ENCODE measurements at regions not wholly inside any gene's neighbourhood (a gene's known extent, or its start where the extent isn't known, plus 50 kb on each side); places are given as distances from the start of the nearest gene placed in this dataset.

DNA sequence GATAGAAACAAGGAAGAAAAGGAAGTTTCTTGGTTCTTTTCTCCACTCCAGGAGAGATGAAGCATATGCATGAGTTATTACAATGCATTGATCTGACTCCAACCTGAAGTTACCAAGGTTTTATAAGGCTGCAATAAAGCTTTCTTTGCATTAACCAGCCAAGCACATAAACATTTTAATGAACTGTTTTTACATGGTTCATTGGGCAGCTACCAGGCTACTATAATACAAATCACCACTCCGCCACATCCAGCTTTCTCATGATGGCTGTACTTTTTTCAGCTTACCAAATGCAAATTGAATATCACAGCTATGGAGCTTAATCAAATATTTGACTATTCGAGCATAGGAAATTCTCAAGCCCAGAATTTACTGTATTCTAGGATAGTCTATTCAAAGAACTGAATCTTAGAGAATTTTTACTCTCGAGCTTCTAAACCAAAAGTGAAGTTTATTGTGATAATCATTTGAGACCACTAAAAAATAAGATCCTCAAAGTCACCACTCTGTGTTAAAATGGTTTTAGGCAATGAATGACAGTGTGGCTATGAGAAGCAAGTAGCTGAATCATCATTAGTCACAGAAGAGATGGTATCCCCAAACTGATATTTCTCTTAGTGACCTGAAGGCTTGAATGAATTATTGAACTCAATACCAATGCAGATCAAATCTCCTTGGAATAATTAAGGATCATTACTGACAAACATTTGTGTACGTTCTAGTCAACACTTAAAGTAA lies 58.6 kb upstream of the ZNF281 start:
- Histone ChIP-seq H3K4me1 (no peaks in the 10 kb centered on the region), H3K27ac (no peak overlapping the region), H3K9me3 (no peaks in the 10 kb centered on the region), H3K4me3 (no peak overlapping the region), H3K27me3 (peaks cover 0 to 3% (median 0%) of the 10 kb centered on the region in 3 donors), H3K36me3 (no peaks in the 10 kb centered on the region)
- intact Hi-C loops (cut with DNase I; ENCODE audit: low total_unique reads): no loop called here
- TF ChIP-seq CTCF (IDR thresholded peaks at IDR 0.05 in 4 of 5, conservative IDR thresholded peaks at IDR 0.05 in 1 of 5): no peak
- no peak for TF ChIP-seq POLR2A (IDR thresholded peaks at IDR 0.05)
- in situ Hi-C loops (cut with MboI; ENCODE audit: low sequenced_read_pairs in 4 of 4): no loop called here
- no peak for ATAC-seq
- DNase-seq: no peak

DNA sequence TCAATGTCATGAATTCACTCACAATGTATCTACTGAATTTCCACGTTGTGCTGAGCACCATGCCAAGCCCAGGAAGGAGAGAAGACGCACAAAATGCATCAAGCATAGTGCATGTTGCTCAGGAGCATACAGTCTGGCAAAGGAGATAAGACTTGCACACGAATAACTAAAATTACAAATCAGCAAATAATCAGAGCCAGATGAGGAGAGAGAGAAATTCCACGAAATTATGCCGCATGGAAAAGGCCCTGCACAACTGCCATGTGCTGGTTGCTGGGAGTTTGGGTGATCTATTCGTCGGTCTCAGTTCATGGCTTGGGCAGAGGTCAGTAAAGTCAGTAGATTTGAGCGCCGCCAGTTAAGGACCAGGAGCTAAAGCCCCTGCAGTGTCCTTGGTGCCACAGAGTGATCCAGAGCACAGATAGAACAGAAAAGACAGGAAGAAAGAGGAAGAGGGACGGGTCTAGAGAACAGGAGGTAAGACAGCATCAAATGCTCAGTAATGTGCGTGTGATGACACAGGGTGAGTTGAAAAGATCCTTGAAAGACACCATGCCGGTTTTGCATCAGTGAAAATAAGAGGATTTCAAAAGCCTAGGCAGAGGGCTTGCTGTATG lies 55.1 kb upstream of the ZNF281 start:
- DNase-seq: no peak
- TF ChIP-seq CTCF (IDR thresholded peaks at IDR 0.05 in 4 of 5, conservative IDR thresholded peaks at IDR 0.05 in 1 of 5) (no peak), POLR2A (IDR thresholded peaks at IDR 0.05) (no peak)
- no peaks in the 10 kb centered on the region for H3K4me1 ChIP-seq
- intact Hi-C loops (cut with DNase I; ENCODE audit: low total_unique reads): no loop called here
- no peaks in the 10 kb centered on the region for H3K9me3 ChIP-seq
- in situ Hi-C loops (cut with MboI; ENCODE audit: low sequenced_read_pairs in 4 of 4): no loop called here
- ATAC-seq: no peak
- H3K36me3 ChIP-seq: no peaks in the 10 kb centered on the region
- no peak overlapping the region for H3K4me3 ChIP-seq
- H3K27ac ChIP-seq: no peak overlapping the region
- H3K27me3 ChIP-seq: peaks cover 0 to 4% (median 0%) of the 10 kb centered on the region in 3 donors

Data from gastrocnemius medialis (tissue), 4 donors.